ENCODE measurements at regions not wholly inside any gene's neighbourhood (a gene's known extent, or its start where the extent isn't known, plus 50 kb on each side); places are given as distances from the start of the nearest gene placed in this dataset. TPM values are rescaled to one million over a fixed set of nuclear protein-coding genes. Genes with fewer than 3 reads are reported as not detected.

GRCh38 chr2:15874321-15874720 lies 66.0 kb upstream of the MYCN start:
- no peak for DNase-seq (ENCODE audit: low read depth in 2 of 3, low spot score in 2 of 3)

DNA sequence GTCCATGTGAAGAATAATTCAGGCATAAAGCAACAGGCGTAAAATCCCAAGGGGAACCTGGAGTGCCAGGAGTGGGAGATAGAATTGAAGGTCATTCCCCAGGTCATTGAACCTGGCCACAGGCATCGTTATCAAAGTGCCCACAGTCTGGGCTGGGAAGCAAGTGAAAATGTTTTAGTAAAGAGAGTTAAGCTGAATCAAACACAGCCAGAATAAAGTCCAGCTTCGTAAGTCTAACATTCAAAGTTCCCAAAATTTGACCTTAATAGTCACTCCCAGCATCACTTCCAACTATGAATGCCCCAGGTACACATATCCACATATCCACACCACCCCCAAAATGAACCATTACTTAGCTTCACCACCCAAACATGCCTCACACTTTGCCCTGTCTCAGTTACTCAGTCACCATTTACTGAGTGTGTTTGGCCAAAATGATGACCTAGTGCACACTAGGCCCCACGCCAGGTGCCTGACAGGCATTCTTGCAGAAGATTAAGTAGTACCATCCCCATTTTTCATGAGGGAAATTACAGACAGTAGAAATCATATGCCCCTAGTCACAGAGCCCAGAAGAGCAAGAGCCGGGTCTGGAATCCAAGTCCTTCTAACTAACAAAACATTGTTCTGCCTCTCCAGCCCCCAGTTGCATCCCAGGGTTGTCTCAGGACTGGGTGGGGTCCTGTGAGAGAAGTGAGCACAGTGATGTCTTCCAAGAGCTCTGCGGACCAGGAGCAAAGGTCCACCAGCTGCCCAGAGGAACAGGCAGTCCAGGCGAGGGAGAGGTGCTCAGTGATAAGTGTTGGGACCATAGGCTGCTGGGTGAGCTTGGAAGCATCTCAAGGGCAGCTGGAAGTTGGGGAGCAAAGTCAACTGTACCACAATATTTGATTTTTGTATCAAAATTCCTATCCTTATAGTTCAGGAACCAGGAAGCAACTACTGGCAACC lies 65.2 kb upstream of the MYCN start:
- DNase-seq (ENCODE audit: low read depth in 2 of 3, low spot score in 2 of 3): no peak

- no peak for DNase-seq (ENCODE audit: low read depth in 2 of 3, low spot score in 2 of 3)
Measured at GRCh38 chr2:15875969-15876705, 64.2 kb upstream of the MYCN start.

GRCh38 chr2:15880226-15881119 lies 59.9 kb upstream of the MYCN start:
- no peak for DNase-seq (ENCODE audit: low read depth in 2 of 3, low spot score in 2 of 3)

GRCh38 chr2:15881120-15881433 lies 59.3 kb upstream of the MYCN start:
- DNase-seq (ENCODE audit: low read depth in 2 of 3, low spot score in 2 of 3): no peak

- no peak for DNase-seq (ENCODE audit: low read depth in 2 of 3, low spot score in 2 of 3)
Measured at GRCh38 chr2:15881676-15882075, 58.7 kb upstream of the MYCN start.

DNA sequence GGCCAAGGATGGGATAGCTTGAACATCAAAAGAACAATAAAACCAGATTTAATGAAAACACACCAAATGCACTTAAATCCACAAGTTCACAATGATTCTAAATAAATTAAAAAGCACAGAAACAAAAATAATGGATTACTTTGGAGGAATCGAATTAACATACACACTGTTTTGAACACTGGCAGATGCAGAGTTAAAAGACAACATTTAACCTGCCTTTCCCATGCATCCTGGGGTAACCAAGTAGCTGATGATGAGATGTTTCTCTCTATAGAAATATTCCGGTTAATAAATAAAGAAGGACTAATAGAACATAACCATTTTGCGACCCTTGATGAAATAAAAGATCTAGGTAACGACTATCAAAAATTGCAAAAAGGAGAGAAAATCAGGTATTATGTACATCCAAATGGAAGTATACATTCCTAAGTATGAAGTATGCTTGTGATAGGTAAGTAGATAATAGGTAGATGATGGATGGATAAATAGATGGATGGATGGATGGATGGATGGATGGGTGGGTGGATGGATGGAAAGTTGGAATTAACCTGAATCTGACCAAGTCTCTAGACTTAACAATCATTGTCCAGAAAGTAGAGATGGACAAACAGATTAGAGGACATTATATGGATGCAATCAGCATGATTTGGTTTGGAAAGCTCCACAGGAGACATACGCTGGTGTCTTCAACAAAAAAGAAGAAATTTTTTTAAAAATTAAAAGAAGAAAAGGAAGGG lies 57.4 kb upstream of the MYCN start:
- DNase-seq (ENCODE audit: low read depth in 2 of 3, low spot score in 2 of 3): no peak

DNA sequence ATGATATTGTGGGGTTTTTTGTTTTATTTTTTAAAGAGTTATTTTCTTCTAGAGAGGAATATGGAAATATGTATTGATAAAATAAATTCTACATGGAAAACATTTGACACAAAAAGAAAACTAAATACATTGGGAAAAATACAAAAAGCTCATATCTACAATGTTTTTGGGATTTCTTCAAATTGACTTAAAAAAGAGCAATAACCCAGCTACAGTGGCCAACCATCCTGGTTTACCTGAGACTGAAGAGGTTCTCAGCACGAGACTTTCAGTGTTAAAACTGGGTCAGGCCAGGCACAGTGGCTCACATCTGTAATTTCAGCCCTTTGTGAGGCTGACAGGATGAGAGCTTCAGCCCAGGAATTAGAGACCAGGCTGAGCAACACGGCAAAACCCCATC lies 56.7 kb upstream of the MYCN start:
- DNase-seq (ENCODE audit: low read depth in 2 of 3, low spot score in 2 of 3): no peak

- DNase-seq (ENCODE audit: low read depth in 2 of 3, low spot score in 2 of 3): no peak
Measured at GRCh38 chr2:15884790-15885189, 55.6 kb upstream of the MYCN start.

DNA sequence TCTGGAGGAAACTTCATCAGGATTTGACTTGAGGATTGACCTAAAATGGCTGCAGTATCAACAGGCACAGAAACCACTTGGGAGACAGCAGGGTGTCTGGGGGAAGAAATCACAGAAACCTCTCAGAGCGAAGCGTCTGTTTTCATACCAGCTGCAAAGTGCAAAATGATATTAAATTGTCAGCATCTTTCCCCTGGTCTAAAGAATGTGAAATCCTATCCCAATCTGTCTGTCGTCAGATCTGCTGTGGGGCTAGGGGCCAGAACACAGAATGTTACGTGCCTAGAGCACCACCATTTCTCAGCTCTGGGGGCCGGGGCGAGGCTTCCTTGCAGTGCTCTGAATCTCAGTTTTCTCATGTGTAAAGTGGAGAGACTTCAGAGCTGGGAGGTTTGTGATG lies 54.1 kb upstream of the MYCN start:
- DNase-seq (ENCODE audit: low read depth in 2 of 3, low spot score in 2 of 3): no peak

- DNase-seq (ENCODE audit: low read depth in 2 of 3, low spot score in 2 of 3): no peak
Measured at GRCh38 chr2:15889442-15890123, 50.8 kb upstream of the MYCN start.

- no peak for DNase-seq (ENCODE audit: low read depth in 2 of 3, low spot score in 2 of 3)
Measured at GRCh38 chr2:15890124-15890754, 50.1 kb upstream of the MYCN start.

Small RNA genes in the stretch of these regions (small RNA-seq; reads per million reads assigned to genes)
- not detected for gene RNU5E-7P

Data from hematopoietic multipotent progenitor cell (in vitro differentiated cells).